BLaER1 (cell line): ENCODE measurements at regions not wholly inside any gene's neighbourhood (a gene's known extent, or its start where the extent isn't known, plus 50 kb on each side); places are given as distances from the start of the nearest gene placed in this dataset.
"Not testable (repeated sequence)": the region's sequence is repeated elsewhere in the genome, so short reads cannot be mapped to it uniquely, and the experiment has no call there.

ENCODE experiments used
- H3K27ac ChIP-seq: shearing (Covaris generic); formaldehyde crosslinking; 2 replicates; pipeline ENCODE4 v1.8.1; 2022
- H3K27me3 ChIP-seq: shearing (Covaris generic); formaldehyde crosslinking; 2 replicates; pipeline ENCODE4 v1.8.1; 2022
- H3K36me3 ChIP-seq: shearing (Covaris generic); formaldehyde crosslinking; 2 replicates; pipeline ENCODE4 v1.8.1; 2022
- H3K4me1 ChIP-seq: shearing (Covaris generic); formaldehyde crosslinking; 2 replicates; pipeline ENCODE4 v1.8.1; 2022
- H3K4me2 ChIP-seq: shearing (Covaris generic); formaldehyde crosslinking; 2 replicates; pipeline ENCODE4 v1.8.1; 2022
- H3K4me3 ChIP-seq: shearing (Covaris generic); formaldehyde crosslinking; 2 replicates; pipeline ENCODE4 v1.8.1; 2022
- H3K9ac ChIP-seq: shearing (Covaris generic); formaldehyde crosslinking; 2 replicates; pipeline ENCODE4 v1.8.1; 2022
- H3K9me3 ChIP-seq: shearing (Covaris generic); formaldehyde crosslinking; 2 replicates; pipeline ENCODE4 v1.8.1; 2022
- H4K20me1 ChIP-seq: shearing (Covaris generic); formaldehyde crosslinking; 2 replicates; pipeline ENCODE4 v1.8.1; 2022
- Cebpa-rat ChIP-seq: shearing (Covaris generic); IDR thresholded peaks from 2 replicates; pipeline ENCODE4 v1.8.1; 2022

GRCh38 chr5:142210011-142210410 is 101.4 kb downstream of the NDFIP1 start:
- Histone ChIP-seq H3K4me3 (no peak overlapping the region), H3K4me2 (no peak overlapping the region), H3K9ac (no peak overlapping the region), H3K27me3 (no peaks in the 10 kb centered on the region), H3K9me3 (no peaks in the 10 kb centered on the region), H3K36me3 (no peaks in the 10 kb centered on the region), H4K20me1 (no peaks in the 10 kb centered on the region), H3K27ac (no peak overlapping the region), H3K4me1 (peaks cover 24% of the 10 kb centered on the region)
- TF ChIP-seq Cebpa-rat = no peak

GRCh38 chr5:142208777-142209312 is 100.3 kb downstream of the NDFIP1 start:
- no peaks in the 10 kb centered on the region for H3K36me3 ChIP-seq
- H3K27me3 ChIP-seq = no peaks in the 10 kb centered on the region
- no peak for TF ChIP-seq Cebpa-rat
- no peaks in the 10 kb centered on the region for H4K20me1 ChIP-seq
- no peak overlapping the region for H3K4me3 ChIP-seq
- no peak overlapping the region for H3K27ac ChIP-seq
- no peaks in the 10 kb centered on the region for H3K9me3 ChIP-seq
- no peak overlapping the region for H3K9ac ChIP-seq
- H3K4me2 ChIP-seq = no peak overlapping the region
- H3K4me1 ChIP-seq = peaks cover 35% of the 10 kb centered on the region

GRCh38 chr5:142208244-142208643 is 99.7 kb downstream of the NDFIP1 start:
- not testable (repeated sequence) for H3K27me3 ChIP-seq, H3K9me3 ChIP-seq, H3K27ac ChIP-seq, H3K4me3 ChIP-seq, H3K4me2 ChIP-seq, H3K9ac ChIP-seq, H4K20me1 ChIP-seq, H3K36me3 ChIP-seq
- H3K4me1 ChIP-seq = peaks cover 35% of the 10 kb centered on the region

- H4K20me1 ChIP-seq = no peaks in the 10 kb centered on the region
- no peak overlapping the region for H3K4me3 ChIP-seq
- H3K27ac ChIP-seq = no peak overlapping the region
- peaks cover 35% of the 10 kb centered on the region for H3K4me1 ChIP-seq
- no peaks in the 10 kb centered on the region for H3K36me3 ChIP-seq
- H3K4me2 ChIP-seq = no peak overlapping the region
- no peak for TF ChIP-seq Cebpa-rat
- no peaks in the 10 kb centered on the region for H3K9me3 ChIP-seq
- no peak overlapping the region for H3K9ac ChIP-seq
- H3K27me3 ChIP-seq = no peaks in the 10 kb centered on the region
These were observed 98.2 kb downstream of the NDFIP1 start for GRCh38 chr5:142206801-142207200.

DNA sequence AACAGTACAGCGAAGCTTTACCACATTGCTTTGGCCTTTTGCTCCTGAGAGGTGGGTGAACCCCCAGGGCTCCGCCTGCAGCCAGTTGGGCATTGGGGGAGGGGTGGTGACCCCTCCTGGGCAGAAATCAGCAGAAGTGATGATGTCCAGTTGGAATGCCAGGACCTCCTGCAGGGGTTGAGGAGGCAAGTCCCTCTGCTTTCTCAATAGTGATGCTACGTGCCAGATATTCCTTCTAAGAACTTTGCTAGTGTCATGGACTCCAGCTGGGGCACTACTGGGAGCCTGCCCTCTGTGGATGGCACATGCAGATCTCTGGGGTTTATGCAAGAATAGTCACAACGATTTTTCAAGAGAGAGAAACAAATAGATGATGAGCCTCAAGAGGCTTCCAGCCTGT is 95.6 kb downstream of the NDFIP1 start:
- H3K4me2 ChIP-seq = peak overlapping the region; percentile 58

More for the DNA sequence above, 95.6 kb downstream of the NDFIP1 start:
- H3K9ac ChIP-seq = no peak overlapping the region
- no peak overlapping the region for H3K4me3 ChIP-seq
- peaks cover 22% of the 10 kb centered on the region for H3K4me1 ChIP-seq
- no peaks in the 10 kb centered on the region for H4K20me1 ChIP-seq
- H3K9me3 ChIP-seq = no peaks in the 10 kb centered on the region
- H3K36me3 ChIP-seq = no peaks in the 10 kb centered on the region
- H3K27ac ChIP-seq = no peak overlapping the region
- H3K27me3 ChIP-seq = no peaks in the 10 kb centered on the region
- TF ChIP-seq Cebpa-rat = no peak
